ENCODE measurements at regions not wholly inside any gene's neighbourhood (a gene's known extent, or its start where the extent isn't known, plus 50 kb on each side); places are given as distances from the start of the nearest gene placed in this dataset.

- H3K9ac ChIP-seq (ENCODE audit: insufficient read depth, low read length, poor library complexity, severe bottlenecking): no peak overlapping the region
- H3K4me3 Mint-ChIP-seq: peak overlapping the region in 1 of 2 donors; percentile 5
- H3K4me3 ChIP-seq (replicated peaks in 1 of 3; ENCODE audit: low read depth in 2 of 3, low read length in 3 of 3): no peak overlapping the region
- intact Hi-C loops (cut with micrococcal nuclease): no loop called here
- H3K36me3 ChIP-seq (replicated peaks in 1 of 2; ENCODE audit: control insufficient read depth in 1 of 2, insufficient read depth in 2 of 2, low read length in 2 of 2): no peaks in the 10 kb centered on the region
- no peaks in the 10 kb centered on the region for H4K20me1 ChIP-seq (ENCODE audit: insufficient read depth, low read length)
- no peaks in the 10 kb centered on the region for H3K9me3 ChIP-seq (replicated peaks in 1 of 2; ENCODE audit: control insufficient read depth in 1 of 2, insufficient read depth in 1 of 2, low read length in 2 of 2)
- no peaks in the 10 kb centered on the region for H3K4me1 ChIP-seq (ENCODE audit: control insufficient read depth in 1 of 2, insufficient read depth in 2 of 2, low read length in 2 of 2)
- no peaks in the 10 kb centered on the region for H3K4me1 Mint-ChIP-seq
- TF ChIP-seq CTCF (IDR thresholded peaks at IDR 0.05): no peak
- no peaks in the 10 kb centered on the region for H3K79me2 ChIP-seq (ENCODE audit: insufficient read depth, low read length)
- H3K36me3 Mint-ChIP-seq: no peaks in the 10 kb centered on the region
- no peak overlapping the region for H2AFZ ChIP-seq (ENCODE audit: insufficient read depth, low read depth, low read length, poor library complexity, severe bottlenecking)
- no peak overlapping the region for H3K27ac ChIP-seq (ENCODE audit: low read depth in 1 of 2, low read length in 2 of 2)
- no peak overlapping the region for H3K4me2 ChIP-seq (replicated peaks; ENCODE audit: extremely low read depth, low read length, poor library complexity, severe bottlenecking)
- DNase-seq: no peak
- H3K9me3 Mint-ChIP-seq: no peaks in the 10 kb centered on the region
- peaks cover 3 to 11% (median 7%) of the 10 kb centered on the region in 3 donors for H3K27me3 Mint-ChIP-seq (ENCODE audit: low read depth in 3 of 3)
- no peak overlapping the region for H3K27ac Mint-ChIP-seq
- H3K27me3 ChIP-seq (ENCODE audit: control insufficient read depth in 2 of 2, insufficient read depth in 2 of 2, low read length in 2 of 2): peaks cover 0 to 2% of the 10 kb centered on the region in 2 donors
- no CpG with 5 or more reads among the region's 4 CpGs for WGBS (ENCODE audit: insufficient coverage)
Observed at GRCh38 chr5:158013303-158013702, 154.4 kb upstream of the CLINT1 start.

GRCh38 chr5:158011422-158011821 is 152.5 kb upstream of the CLINT1 start:
- H4K20me1 ChIP-seq (ENCODE audit: insufficient read depth, low read length): no peaks in the 10 kb centered on the region
- no peak overlapping the region for H3K9ac ChIP-seq (ENCODE audit: insufficient read depth, low read length, poor library complexity, severe bottlenecking)
- H3K4me1 ChIP-seq (ENCODE audit: control insufficient read depth in 1 of 2, insufficient read depth in 2 of 2, low read length in 2 of 2): no peaks in the 10 kb centered on the region
- peaks cover 0 to 1% (median 0%) of the 10 kb centered on the region in 7 donors for H3K9me3 Mint-ChIP-seq
- H3K4me3 ChIP-seq (replicated peaks in 1 of 3; ENCODE audit: low read depth in 2 of 3, low read length in 3 of 3): no peak overlapping the region
- no peak overlapping the region for H3K27ac Mint-ChIP-seq
- H3K27me3 Mint-ChIP-seq (ENCODE audit: low read depth in 3 of 3): peaks cover 3 to 11% (median 7%) of the 10 kb centered on the region in 3 donors
- H3K79me2 ChIP-seq (ENCODE audit: insufficient read depth, low read length): no peaks in the 10 kb centered on the region
- no peaks in the 10 kb centered on the region for H3K4me1 Mint-ChIP-seq
- no peak overlapping the region for H3K4me2 ChIP-seq (replicated peaks; ENCODE audit: extremely low read depth, low read length, poor library complexity, severe bottlenecking)
- no peak for DNase-seq
- no peaks in the 10 kb centered on the region for H3K36me3 ChIP-seq (replicated peaks in 1 of 2; ENCODE audit: control insufficient read depth in 1 of 2, insufficient read depth in 2 of 2, low read length in 2 of 2)
- H3K36me3 Mint-ChIP-seq: no peaks in the 10 kb centered on the region
- no peaks in the 10 kb centered on the region for H3K9me3 ChIP-seq (replicated peaks in 1 of 2; ENCODE audit: control insufficient read depth in 1 of 2, insufficient read depth in 1 of 2, low read length in 2 of 2)
- no peak overlapping the region for H3K4me3 Mint-ChIP-seq
- TF ChIP-seq CTCF (IDR thresholded peaks at IDR 0.05): no peak
- H2AFZ ChIP-seq (ENCODE audit: insufficient read depth, low read depth, low read length, poor library complexity, severe bottlenecking): no peak overlapping the region
- no peak overlapping the region for H3K27ac ChIP-seq (ENCODE audit: low read depth in 1 of 2, low read length in 2 of 2)
- peaks cover 0 to 2% of the 10 kb centered on the region in 2 donors for H3K27me3 ChIP-seq (ENCODE audit: control insufficient read depth in 2 of 2, insufficient read depth in 2 of 2, low read length in 2 of 2)
- intact Hi-C loops (cut with micrococcal nuclease): no loop called here
